Esophagus muscularis mucosa (tissue), 4 donors: ENCODE measurements at regions not wholly inside any gene's neighbourhood (a gene's known extent, or its start where the extent isn't known, plus 50 kb on each side); places are given as distances from the start of the nearest gene placed in this dataset.

Experiments used
- DNase-seq: peaks from one replicate; pipeline ENCODE4 v3.0.0-alpha.2; 2017; ENCODE audit errors: extremely low spot score
- H3K27ac ChIP-seq, 4 donors: fragments of 200-600 bp; sonication (generic); replicated peaks in 1 of 4; 1 replicate in 3 of 4; 2 replicates in 1 of 4; pipeline ENCODE4 v1.5.1; 2016 to 2019; ENCODE audit warnings: mild to moderate bottlenecking in 1 of 4
- H3K27me3 ChIP-seq, 4 donors: fragments of 200-600 bp; sonication (generic); one replicate each; pipeline versions ENCODE4 v1.5.1 to v1.6.0; 2016 to 2019
- H3K36me3 ChIP-seq, 4 donors: fragments of 200-600 bp; sonication (generic); one replicate each; pipeline ENCODE4 v1.5.1; 2016 to 2019
- H3K4me1 ChIP-seq, 4 donors: fragments of 200-600 bp; sonication (generic); one replicate each; pipeline ENCODE4 v1.5.1; 2016 to 2019
- H3K4me3 ChIP-seq, 4 donors: fragments of 200-600 bp; sonication (generic); 1 replicate in 2 of 4; 2 replicates in 2 of 4; pipeline ENCODE4 v1.5.1; 2016 to 2019; ENCODE audit warnings: mild to moderate bottlenecking in 4 of 4, moderate library complexity in 1 of 4
- H3K9me3 ChIP-seq, 4 donors: fragments of 200-600 bp; sonication (generic); 1 replicate in 3 of 4; 2 replicates in 1 of 4; pipeline ENCODE4 v1.5.1; 2016 to 2019
- EP300 ChIP-seq: sonication (generic); formaldehyde crosslinking; IDR thresholded peaks from one replicate; pipeline ENCODE4 v1.6.1; 2017; ENCODE audit warnings: antibody characterized with exemption
- POLR2A ChIP-seq: fragments of 450-650 bp; IDR thresholded peaks from one replicate; pipeline ENCODE4 v1.6.1; 2017; ENCODE audit warnings: antibody characterized with exemption, moderate library complexity, mild to moderate bottlenecking, low read depth
- POLR2AphosphoS5 ChIP-seq, 2 donors: sonication (generic); formaldehyde crosslinking; IDR thresholded peaks; one replicate each; pipeline ENCODE4 v1.6.1; 2017; ENCODE audit warnings: antibody characterized with exemption in 2 of 2
- WGBS: methylation state at CpG from one replicate; pipeline ENCODE4 v1.1.5; 2018; 5-methylcytosine and 5-hydroxymethylcytosine counted together
- intact Hi-C: fragments of 100-400 bp; cut with DNase I; formaldehyde crosslinking; loops from one replicate; pipeline ENCODE4 v1.15.1; 2023
- TF ChIP-seq, protein P1 (sequence below), 3 experiments: fragments of 200-600 bp in 2 of 3; fragments of 450-650 bp in 1 of 3; sonication (generic) in 2 of 3; IDR thresholded peaks; one replicate each; pipeline ENCODE4 v1.5.1; 2017 to 2019; ENCODE audit warnings: antibody characterized with exemption in 3 of 3, mild to moderate bottlenecking in 2 of 3, moderate library complexity in 1 of 3

DNA sequence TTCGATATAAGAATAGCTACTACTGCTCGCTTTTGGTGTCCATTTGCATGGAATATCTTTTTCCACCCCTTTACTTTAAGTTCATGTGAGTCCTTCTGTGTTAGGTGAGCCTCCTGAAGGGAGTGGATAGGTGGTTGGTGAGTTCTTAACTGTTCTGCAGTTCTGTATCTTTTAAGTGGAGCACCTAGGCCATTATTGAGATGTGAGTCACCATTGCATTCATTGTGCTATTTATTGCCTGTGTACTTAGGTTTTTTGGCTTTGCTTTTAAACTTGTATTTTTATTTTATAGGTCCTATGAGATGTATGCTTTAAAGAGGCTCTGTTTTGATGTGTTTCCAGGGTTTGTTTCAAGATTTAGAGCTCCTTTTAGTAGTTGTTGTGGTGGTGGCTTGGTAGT lies 1430.8 kb downstream of the REEP3 start:
- no peak for DNase-seq
- no peak for TF ChIP-seq EP300
- no peak for TF ChIP-seq POLR2AphosphoS5 (IDR thresholded peaks at IDR 0.05)
- TF ChIP-seq, protein P1, sequence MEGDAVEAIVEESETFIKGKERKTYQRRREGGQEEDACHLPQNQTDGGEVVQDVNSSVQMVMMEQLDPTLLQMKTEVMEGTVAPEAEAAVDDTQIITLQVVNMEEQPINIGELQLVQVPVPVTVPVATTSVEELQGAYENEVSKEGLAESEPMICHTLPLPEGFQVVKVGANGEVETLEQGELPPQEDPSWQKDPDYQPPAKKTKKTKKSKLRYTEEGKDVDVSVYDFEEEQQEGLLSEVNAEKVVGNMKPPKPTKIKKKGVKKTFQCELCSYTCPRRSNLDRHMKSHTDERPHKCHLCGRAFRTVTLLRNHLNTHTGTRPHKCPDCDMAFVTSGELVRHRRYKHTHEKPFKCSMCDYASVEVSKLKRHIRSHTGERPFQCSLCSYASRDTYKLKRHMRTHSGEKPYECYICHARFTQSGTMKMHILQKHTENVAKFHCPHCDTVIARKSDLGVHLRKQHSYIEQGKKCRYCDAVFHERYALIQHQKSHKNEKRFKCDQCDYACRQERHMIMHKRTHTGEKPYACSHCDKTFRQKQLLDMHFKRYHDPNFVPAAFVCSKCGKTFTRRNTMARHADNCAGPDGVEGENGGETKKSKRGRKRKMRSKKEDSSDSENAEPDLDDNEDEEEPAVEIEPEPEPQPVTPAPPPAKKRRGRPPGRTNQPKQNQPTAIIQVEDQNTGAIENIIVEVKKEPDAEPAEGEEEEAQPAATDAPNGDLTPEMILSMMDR (IDR thresholded peaks at IDR 0.05), result no peak
- no peak for TF ChIP-seq POLR2A
- no peaks in the 10 kb centered on the region for H3K4me1 ChIP-seq
- H3K27me3 ChIP-seq, result no peaks in the 10 kb centered on the region
- no peak overlapping the region for H3K4me3 ChIP-seq
- no peaks in the 10 kb centered on the region for H3K36me3 ChIP-seq
- no peak overlapping the region for H3K27ac ChIP-seq
- no peaks in the 10 kb centered on the region for H3K9me3 ChIP-seq
- WGBS, result 90% methylated on average over 2 of the region's 2 CpGs
- intact Hi-C loops, result no loop called here

DNA sequence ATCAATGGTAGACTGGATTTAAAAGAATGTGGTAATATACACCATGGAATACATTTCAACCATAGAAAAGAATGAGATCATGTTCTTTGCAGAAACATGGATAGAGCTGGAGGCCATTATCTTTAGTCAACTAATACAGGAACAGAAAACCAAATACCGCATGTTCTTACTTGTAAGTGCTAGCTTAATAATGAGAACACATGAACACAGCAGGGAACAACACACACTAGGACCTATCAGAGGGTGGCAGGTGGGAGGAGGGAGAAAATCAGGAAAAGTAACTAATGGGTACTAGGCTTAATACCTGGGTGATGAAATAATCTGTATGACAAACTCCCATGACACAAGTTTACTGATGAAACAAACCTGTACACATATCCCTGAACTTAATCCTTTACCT lies 1435.2 kb downstream of the REEP3 start:
- no peak for DNase-seq
- intact Hi-C loops, result no loop called here
- no peaks in the 10 kb centered on the region for H3K9me3 ChIP-seq
- no peak overlapping the region for H3K27ac ChIP-seq
- H3K4me1 ChIP-seq, result no peaks in the 10 kb centered on the region
- H3K27me3 ChIP-seq, result no peaks in the 10 kb centered on the region
- WGBS, result 91% methylated on average over 1 of the region's 1 CpG
- H3K36me3 ChIP-seq, result no peaks in the 10 kb centered on the region
- no peak overlapping the region for H3K4me3 ChIP-seq
- TF ChIP-seq POLR2A (no peak), POLR2AphosphoS5 (IDR thresholded peaks at IDR 0.05) (no peak), EP300 (no peak)
- TF ChIP-seq, protein P1 (IDR thresholded peaks at IDR 0.05), result no peak

DNA sequence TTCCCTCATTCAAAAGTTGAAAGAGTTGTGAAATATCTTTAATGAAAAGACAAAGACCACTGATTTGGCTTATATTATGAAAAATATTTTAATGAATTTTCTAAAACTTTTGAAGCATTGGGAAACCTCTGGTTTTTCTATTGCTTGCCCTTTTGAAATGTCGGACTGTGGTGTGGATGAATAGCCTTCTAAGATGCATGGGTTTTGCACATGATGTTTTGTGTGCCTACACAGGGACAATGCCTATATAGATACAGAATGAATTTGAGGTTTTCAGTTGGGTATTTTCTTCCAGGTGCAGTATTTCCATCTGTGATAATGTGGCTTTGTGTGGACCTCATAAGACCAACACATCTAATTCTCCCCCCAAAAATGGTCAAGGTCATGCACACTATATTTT lies 1437.9 kb downstream of the REEP3 start:
- Histone ChIP-seq H3K9me3 (no peaks in the 10 kb centered on the region), H3K4me3 (no peak overlapping the region), H3K27ac (no peak overlapping the region), H3K27me3 (no peaks in the 10 kb centered on the region), H3K4me1 (no peaks in the 10 kb centered on the region), H3K36me3 (no peaks in the 10 kb centered on the region)
- intact Hi-C loops, result no loop called here
- no peak for DNase-seq
- TF ChIP-seq, protein P1 (IDR thresholded peaks at IDR 0.05), result no peak
- TF ChIP-seq EP300, result no peak
- TF ChIP-seq POLR2AphosphoS5 (IDR thresholded peaks at IDR 0.05), result no peak
- TF ChIP-seq POLR2A, result no peak
- 93% methylated on average over 1 of the region's 1 CpG for WGBS

DNA sequence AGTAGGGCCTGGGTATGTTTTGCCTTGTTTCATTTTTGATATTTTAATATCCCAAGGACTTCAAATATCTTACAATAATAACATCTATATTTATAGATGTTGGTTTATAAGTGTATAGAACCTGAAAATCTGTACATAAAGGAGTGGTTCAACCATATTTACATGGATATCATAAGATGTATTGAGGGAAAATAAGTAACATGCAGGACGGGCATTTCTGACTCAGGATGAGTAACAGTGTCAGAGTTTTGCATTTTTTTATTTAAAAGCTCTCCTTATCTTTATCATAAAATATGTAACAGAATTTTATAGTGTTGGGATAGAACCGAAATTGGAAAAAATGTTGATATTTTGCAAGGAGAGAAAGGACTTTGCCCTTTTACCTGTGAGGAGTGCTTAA lies 1438.7 kb downstream of the REEP3 start:
- 81% methylated on average over 2 of the region's 2 CpGs for WGBS

GRCh38 chr10:64973391-64973790 lies 1452.2 kb downstream of the REEP3 start:
- Histone ChIP-seq H3K4me3 (no peak overlapping the region), H3K9me3 (no peaks in the 10 kb centered on the region), H3K36me3 (no peaks in the 10 kb centered on the region), H3K27me3 (no peaks in the 10 kb centered on the region), H3K27ac (no peak overlapping the region), H3K4me1 (no peaks in the 10 kb centered on the region)
- no peak for DNase-seq
- WGBS, result 77% methylated on average over 2 of the region's 2 CpGs
- no peak for TF ChIP-seq POLR2A
- no peak for TF ChIP-seq EP300
- intact Hi-C loops, result no loop called here

More for the DNA sequence above, 1438.7 kb downstream of the REEP3 start:
- TF ChIP-seq EP300 (no peak), POLR2A (no peak), POLR2AphosphoS5 (IDR thresholded peaks at IDR 0.05) (no peak)
- TF ChIP-seq, protein P1 (IDR thresholded peaks at IDR 0.05), result no peak
- no peaks in the 10 kb centered on the region for H3K36me3 ChIP-seq
- intact Hi-C loops, result no loop called here
- H3K4me3 ChIP-seq, result no peak overlapping the region
- H3K4me1 ChIP-seq, result no peaks in the 10 kb centered on the region
- no peak overlapping the region for H3K27ac ChIP-seq
- DNase-seq, result no peak
- no peaks in the 10 kb centered on the region for H3K27me3 ChIP-seq
- H3K9me3 ChIP-seq, result no peaks in the 10 kb centered on the region
